ENCODE measurements at regions not wholly inside any gene's neighbourhood (a gene's known extent, or its start where the extent isn't known, plus 50 kb on each side); places are given as distances from the start of the nearest gene placed in this dataset.

GRCh38 chr13:62022369-62022768 lies 606.7 kb upstream of the PCDH20 start:
- H3K36me3 ChIP-seq (ENCODE audit: insufficient read depth), result no peaks in the 10 kb centered on the region
- H4K20me1 ChIP-seq (replicated peaks; ENCODE audit: insufficient read depth), result no peaks in the 10 kb centered on the region
- Mint-ChIP-seq H3K4me1 (no peaks in the 10 kb centered on the region), H3K27me3 (ENCODE audit: insufficient read depth, low read depth, poor library complexity) (no peaks in the 10 kb centered on the region), H3K36me3 (ENCODE audit: low read depth) (no peaks in the 10 kb centered on the region), H3K9me3 (no peaks in the 10 kb centered on the region), H3K27ac (no peak overlapping the region), H3K4me3 (no peak overlapping the region)
- no peaks in the 10 kb centered on the region for H3K9me2 ChIP-seq (ENCODE audit: insufficient read depth)
- no peak overlapping the region for H3K27ac ChIP-seq (ENCODE audit: low read depth)
- TF ChIP-seq REST (IDR thresholded peaks at IDR 0.05; ENCODE audit: unreplicated experiment) (no peak), JUNB (IDR thresholded peaks at IDR 0.05; ENCODE audit: unreplicated experiment) (no peak), STAT1 (IDR thresholded peaks at IDR 0.05; ENCODE audit: unreplicated experiment) (no peak), EZH2phosphoT487 (IDR thresholded peaks at IDR 0.05; ENCODE audit: unreplicated experiment) (no peak)
- ATAC-seq, result no peak
- no peak overlapping the region for H3K4me3 ChIP-seq
- no peaks in the 10 kb centered on the region for H3K27me3 ChIP-seq (ENCODE audit: insufficient read depth)
- H3K4me1 ChIP-seq (ENCODE audit: insufficient read depth), result no peaks in the 10 kb centered on the region
- no peaks in the 10 kb centered on the region for H3F3A ChIP-seq (replicated peaks; ENCODE audit: low read depth)
- H2AFZ ChIP-seq, result peak overlapping the region; percentile 14; the same call in 1 of the 2 replicates
- DNase-seq (ENCODE audit: low spot score), result no peak
- no peak overlapping the region for H3K4me2 ChIP-seq
- no peaks in the 10 kb centered on the region for H3K79me2 ChIP-seq (replicated peaks; ENCODE audit: insufficient read depth)

GRCh38 chr13:62019858-62020257 lies 604.2 kb upstream of the PCDH20 start:
- no peaks in the 10 kb centered on the region for H3K36me3 ChIP-seq (ENCODE audit: insufficient read depth)
- no peak for ATAC-seq
- no peaks in the 10 kb centered on the region for H3K27me3 Mint-ChIP-seq (ENCODE audit: insufficient read depth, low read depth, poor library complexity)
- no peaks in the 10 kb centered on the region for H3K79me2 ChIP-seq (replicated peaks; ENCODE audit: insufficient read depth)
- H3K27me3 ChIP-seq (ENCODE audit: insufficient read depth), result no peaks in the 10 kb centered on the region
- H3K4me3 Mint-ChIP-seq, result no peak overlapping the region
- no peaks in the 10 kb centered on the region for H3K36me3 Mint-ChIP-seq (ENCODE audit: low read depth)
- H3F3A ChIP-seq (replicated peaks; ENCODE audit: low read depth), result no peaks in the 10 kb centered on the region
- no peaks in the 10 kb centered on the region for H3K4me1 Mint-ChIP-seq
- DNase-seq (ENCODE audit: low spot score), result no peak
- no peak overlapping the region for H3K27ac ChIP-seq (ENCODE audit: low read depth)
- no peaks in the 10 kb centered on the region for H3K9me3 Mint-ChIP-seq
- peak overlapping the region; percentile 80 for H2AFZ ChIP-seq
- H3K4me3 ChIP-seq, result no peak overlapping the region
- H4K20me1 ChIP-seq (replicated peaks; ENCODE audit: insufficient read depth), result no peaks in the 10 kb centered on the region
- no peak overlapping the region for H3K27ac Mint-ChIP-seq
- H3K9me2 ChIP-seq (ENCODE audit: insufficient read depth), result no peaks in the 10 kb centered on the region
- H3K4me1 ChIP-seq (ENCODE audit: insufficient read depth), result no peaks in the 10 kb centered on the region
- no peak overlapping the region for H3K4me2 ChIP-seq
- TF ChIP-seq CTCF (conservative IDR thresholded peaks at IDR 0.05; ENCODE audit: low read depth in 2 of 2), result no peak
- no peak for TF ChIP-seq ZNF462 (CRISPR knock-in tag; IDR thresholded peaks at IDR 0.05)
- TF ChIP-seq NANOG (IDR thresholded peaks at IDR 0.05; ENCODE audit: borderline replicate concordance), result no peak
- TF ChIP-seq POLR2AphosphoS5 (IDR thresholded peaks at IDR 0.05; ENCODE audit: low read depth), result no peak
- no peak for TF ChIP-seq STAT1 (IDR thresholded peaks at IDR 0.05; ENCODE audit: unreplicated experiment)
- TF ChIP-seq CREB1 (CRISPR knock-in tag; IDR thresholded peaks at IDR 0.05; ENCODE audit: low read depth), result no peak
- TF ChIP-seq ETS1 (IDR thresholded peaks at IDR 0.05), result no peak
- no peak for TF ChIP-seq JUNB (IDR thresholded peaks at IDR 0.05; ENCODE audit: unreplicated experiment)

All from GM23338 (cell line).